Colon (tissue), 2 donors: ENCODE measurements at regions not wholly inside any gene's neighbourhood (a gene's known extent, or its start where the extent isn't known, plus 50 kb on each side); places are given as distances from the start of the nearest gene placed in this dataset.

Experiments used
- FAIRE-seq: peaks from 2 replicates; lab custom pipeline; 2012; peaks lifted over from hg19 to GRCh38; lab: Jason Lieb, UNC
- donor health status: control.
- donor health status: control.

DNA sequence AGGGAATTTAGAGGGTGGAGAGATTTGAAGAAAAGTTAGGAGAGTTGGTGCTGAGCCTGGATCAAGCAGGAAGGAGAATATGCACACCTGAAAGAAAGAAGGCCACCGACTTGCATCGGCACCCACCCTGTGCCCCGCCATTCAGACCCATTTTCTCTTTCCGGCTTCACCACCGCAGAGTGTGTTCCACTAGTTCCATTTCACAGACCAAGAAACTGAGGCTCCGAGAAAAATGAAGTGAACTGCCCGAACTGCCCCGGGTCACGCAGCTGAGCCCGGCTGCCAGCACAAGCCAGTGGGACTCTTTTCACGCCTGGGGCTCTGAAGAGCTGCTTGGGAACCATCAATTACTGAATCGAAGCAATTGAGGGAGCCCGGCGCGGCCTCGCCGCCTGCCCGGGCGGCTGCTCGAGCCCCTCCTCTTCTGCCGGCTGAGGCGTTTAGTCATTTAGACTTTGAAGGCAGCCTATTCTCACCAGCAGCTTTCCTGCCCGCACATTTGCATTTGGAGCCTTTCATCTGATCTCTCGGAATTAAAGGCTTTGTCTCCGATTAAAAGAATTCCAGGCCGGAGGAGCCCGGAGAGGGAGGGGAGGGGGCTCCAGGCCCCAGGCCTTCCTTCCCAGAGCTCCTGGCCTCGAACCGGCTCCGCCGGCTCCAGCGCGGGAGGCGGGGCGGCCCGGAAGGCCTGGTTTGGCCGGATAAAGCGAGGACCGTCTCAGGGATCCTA, 140.2 kb upstream of the PJA1 start:
- FAIRE-seq: no peak

DNA sequence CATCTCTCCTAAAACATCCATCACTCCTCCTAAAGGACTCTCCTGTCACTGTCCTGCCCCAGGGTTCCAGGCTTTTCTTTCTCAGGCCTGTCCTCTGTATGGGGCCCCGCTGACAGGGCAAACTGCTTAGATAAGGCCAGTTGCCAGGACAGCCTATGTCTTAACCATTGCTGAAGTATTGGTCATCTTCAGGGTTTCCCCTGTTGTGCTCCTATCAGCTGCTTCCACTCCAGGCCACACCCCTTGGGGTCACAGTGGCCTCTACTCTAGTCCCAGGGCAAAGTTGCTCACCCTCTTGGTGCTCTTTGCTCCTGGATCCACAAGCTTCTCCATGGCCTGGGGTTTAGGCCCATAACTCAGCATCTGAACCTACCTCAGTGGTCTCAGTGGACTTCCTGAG, 138.0 kb upstream of the PJA1 start:
- FAIRE-seq: no peak

DNA sequence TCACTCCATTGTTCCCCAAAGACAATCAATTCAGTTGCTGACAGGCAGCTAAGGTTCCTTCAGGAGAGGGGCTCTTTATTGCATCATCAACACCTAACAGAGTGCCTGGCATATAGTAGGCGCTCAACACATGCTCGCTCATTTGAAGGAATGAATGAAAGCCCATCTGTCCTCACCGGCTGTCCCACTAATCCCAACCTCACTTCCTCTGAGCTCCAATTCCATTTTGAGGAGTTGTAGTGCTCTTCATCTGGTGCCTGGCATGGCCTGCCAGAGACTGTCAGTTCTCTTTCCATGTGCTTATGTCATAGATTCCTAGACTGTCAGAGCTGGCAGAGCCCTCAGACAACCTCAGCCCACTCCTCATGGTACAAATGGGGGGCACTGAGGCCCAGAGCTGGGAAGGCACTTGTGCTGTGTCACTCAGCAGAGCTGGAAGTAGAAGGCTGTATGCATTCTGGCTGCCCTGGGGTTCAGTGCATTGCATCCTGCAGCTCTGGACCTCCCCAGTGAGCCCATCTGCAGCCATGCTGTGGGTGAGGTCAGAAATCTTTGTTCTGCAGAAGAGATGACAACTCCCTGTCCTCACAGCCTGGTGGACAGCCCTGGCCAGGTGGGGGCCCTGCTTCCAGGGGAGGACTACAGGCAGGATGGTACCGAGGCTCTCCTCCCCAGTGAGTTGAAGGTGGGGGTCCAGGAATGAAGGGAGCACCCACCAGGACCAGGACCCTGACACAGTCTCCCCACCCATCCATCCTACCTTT, 134.9 kb upstream of the PJA1 start:
- FAIRE-seq: no peak

DNA sequence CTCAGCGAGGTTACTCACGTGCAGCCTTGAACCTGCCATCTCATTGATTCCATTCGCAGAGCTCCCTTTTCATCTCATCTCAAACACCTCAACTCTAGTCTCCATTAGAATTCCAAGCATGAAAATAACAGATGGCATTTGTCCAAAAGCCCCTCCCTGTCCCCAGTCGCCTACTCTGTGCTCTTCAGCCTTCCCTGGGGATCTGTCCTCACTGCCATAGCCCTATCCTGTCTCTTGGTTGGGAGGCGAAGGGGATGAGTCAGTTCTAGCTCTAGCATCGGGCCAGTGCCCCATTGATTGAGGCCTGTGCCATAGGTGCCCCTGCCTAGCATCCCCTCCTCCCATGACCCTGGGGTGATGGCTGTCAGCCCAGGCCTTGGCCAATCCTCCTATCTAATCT, 134.0 kb upstream of the PJA1 start:
- FAIRE-seq: no peak

DNA sequence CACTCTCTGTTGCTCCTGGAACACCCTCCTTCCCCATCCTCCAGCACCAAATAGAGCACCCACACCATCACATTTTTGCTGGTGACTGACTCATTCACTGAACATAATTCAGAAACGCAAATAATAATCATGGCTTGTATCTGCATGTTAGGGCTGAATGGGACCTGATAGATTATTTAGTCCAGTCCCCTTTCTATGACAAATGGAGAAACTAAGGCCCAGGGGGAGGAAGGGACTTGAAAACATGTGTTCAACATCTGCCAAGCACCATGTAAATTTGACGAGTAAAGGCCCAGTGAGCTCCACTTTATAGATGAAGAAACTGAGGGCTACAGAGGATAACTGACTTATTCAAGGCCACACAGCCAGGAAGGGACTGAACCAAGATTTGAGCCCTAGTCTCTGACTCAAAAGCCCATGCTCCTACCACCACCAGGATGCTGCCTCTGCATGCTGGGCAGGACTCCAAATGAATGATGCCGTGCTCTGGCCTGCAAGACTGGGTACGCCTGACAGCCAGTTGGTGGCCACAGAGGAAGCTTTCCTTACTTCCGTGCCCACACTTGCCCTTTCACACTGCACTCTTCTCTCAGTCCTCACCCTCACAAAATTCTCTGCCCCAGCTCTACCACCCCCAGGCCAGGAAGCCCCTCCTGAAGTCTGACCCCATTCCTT, 133.3 kb upstream of the PJA1 start:
- FAIRE-seq: no peak

DNA sequence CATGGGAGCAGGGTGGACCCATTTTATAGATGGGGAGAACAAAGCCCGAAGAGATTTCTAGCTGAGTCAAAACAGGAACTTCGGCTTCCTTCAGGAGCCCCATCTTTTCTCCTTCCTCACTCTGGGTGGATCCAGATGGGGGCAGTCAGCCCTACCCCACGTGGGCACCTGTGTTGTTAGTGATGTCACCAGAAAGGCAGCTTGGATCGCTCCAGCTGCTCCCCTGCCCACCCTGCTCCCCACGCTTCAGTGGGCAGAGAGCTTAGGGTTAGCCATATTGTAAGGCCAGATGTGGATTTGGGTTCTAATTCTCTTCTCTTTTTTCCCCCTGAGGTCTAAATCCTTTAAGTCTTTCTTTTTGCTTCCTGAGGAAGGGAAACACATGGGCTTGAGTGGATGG, 132.3 kb upstream of the PJA1 start:
- no peak for FAIRE-seq

DNA sequence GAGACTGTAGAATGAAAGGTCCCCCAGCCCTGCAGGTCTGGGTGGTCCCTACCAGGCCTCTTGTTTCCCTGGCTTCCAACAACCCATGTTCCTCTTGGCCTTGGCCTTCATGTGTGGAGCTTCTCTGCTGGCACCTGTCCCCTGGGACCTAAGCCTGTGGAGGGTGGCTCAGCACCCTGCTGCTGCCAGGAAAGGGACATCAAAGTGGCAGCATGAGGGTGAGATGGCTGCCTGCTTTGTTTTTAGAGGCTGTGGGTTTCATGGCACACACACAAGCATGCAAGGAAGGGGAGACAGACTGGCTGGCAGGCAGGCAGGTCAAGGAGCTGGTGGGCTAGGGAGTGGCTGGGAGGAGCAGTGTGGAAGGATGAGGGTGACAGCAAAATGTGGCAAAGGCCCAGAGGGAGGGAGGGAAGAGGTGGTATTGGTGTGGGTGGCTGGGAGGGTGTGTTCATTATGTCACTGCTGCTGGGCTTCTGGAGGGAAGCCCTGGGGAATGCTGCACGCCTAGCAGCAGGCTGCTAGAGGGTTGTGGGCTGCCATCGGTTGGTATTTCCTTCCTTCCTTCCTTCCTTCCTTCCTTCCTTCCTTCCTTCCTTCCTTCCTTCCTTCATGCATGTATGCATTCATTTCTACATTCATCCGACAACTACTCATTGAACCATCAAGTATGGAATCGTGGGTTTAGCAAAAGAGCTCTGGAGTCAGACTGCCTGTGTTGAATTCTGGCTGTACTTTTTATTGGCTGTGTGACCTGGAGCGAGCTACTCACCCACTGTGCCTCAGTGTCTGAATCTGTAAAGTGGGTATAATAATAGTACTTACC, 128.7 kb upstream of the PJA1 start:
- no peak for FAIRE-seq

DNA sequence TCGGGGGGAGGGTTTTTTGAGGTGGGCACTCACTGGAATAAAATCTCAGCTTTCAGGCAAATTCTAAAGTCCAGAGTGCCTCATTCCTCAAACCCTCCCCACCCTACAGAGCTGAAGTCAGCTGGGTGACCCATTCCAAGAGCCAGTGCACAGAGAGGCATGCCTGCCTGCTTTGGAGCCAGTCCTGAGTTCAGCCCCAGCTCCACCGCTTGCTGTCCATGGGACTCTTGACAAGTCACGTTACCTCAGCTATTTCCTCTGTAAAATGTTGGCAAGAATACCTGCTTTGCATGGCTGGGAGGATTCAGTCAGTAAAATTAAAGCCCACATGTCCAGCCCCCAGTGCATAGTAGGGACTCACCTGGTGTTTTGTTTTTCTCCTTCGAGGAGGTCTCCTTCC, 125.9 kb upstream of the PJA1 start:
- FAIRE-seq: no peak

DNA sequence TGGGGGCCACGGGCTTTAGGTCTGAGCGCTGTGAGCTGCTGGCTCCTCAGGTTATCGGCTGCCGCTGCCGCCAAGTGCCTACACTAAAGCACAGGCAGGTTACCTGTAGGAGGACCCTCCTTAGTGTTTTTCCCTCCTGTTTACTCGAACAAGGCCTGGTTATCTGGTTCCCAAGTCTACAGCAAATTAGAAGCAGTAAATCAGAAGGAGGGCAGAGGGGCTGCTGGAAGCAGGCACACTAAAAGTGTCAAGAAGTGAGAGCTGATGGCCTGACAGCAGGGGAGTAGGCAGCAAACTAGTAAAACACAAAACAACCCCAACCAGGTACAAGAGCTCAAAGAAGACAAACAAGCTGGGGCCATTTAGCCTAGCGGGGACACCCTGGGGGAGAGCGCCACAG, 125.0 kb upstream of the PJA1 start:
- FAIRE-seq: no peak

DNA sequence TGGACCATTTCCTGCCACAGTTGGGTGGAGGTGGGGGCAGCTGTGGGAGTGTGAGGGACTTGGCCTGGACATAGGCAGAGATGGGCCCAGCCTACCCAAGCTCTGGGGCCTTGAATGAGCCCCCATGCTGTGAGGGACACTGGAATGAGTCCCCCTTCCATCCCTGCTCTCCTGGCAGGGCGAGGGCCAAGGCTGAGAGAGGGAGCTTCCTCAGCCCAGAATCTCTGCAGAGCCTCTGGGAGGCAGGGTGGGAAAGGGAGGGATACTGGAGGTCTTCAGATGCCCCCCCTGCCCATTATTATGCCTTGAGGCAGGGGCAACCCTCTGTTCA, 124.5 kb upstream of the PJA1 start:
- no peak for FAIRE-seq

DNA sequence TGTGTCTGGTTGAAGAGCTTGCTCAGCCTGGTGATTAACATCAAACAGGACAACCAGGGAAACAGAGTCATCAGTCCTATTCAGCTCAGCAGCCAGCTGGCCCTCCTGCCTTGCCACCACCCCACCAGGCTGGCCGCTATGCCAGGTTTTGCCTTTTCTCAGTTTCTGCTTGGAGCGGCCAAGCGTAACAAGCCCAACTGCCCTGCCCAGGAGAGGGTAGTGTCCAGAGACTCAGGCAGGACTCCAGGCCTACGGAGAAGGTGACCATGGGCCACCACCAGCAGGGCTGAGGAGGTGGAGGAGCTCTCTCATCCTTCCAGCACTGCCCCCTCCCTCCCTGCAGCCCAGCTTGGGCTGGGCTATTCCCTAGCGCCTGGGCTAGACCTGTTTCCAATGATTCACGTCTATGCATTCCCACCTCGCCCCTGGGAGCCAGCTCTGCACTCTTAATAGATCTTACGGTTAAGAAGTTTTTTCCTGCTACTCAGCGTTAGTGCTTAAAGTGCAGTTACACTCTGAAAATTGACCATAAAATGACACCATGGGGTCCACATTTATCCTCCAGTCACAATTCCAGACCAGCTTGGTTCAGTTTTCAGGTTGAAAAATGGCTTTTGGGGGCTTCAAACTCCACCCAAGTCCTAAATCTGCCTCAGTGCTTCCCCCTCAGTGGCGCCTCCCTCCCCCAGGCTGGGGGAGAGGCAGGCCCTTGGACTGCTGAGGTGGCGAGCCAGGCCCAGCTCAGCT, 124.0 kb upstream of the PJA1 start:
- no peak for FAIRE-seq

DNA sequence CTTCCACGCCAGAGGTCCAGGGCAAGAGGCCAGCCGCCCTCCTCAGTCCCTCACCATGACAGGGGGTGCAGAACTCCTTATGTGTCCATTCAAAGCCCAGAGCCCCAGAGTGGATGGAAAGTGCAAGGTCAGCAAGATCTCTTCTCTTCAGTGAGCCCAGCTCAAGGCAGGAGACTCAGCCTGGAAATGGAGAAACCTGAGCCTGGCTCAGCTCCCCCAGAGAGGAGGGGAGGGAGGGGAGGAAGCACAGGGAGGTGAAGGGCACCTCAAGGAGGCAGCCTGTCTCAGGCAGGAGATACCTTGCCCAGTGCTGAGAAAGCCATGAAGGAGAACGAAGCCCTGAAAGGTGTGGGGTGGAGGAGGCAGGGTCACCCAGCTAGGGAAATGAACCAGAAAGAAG, 121.8 kb upstream of the PJA1 start:
- FAIRE-seq: no peak

DNA sequence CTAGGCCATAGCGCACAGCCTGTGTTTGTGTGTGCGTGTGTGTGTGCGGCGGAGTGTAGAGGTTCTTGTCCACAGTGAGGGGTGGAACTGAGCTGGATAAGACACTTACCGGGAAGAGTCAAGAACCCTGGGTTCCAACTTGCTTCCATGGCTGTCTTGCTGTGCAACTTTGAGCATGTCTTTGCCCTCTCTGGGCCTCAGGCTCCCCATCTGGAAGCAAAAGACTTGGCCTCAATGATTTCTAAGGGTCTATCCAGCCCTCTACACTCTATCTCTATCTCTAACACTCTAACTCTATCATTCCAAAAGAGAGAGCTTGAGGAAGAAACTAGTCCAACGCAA, 121.3 kb upstream of the PJA1 start:
- FAIRE-seq: no peak

DNA sequence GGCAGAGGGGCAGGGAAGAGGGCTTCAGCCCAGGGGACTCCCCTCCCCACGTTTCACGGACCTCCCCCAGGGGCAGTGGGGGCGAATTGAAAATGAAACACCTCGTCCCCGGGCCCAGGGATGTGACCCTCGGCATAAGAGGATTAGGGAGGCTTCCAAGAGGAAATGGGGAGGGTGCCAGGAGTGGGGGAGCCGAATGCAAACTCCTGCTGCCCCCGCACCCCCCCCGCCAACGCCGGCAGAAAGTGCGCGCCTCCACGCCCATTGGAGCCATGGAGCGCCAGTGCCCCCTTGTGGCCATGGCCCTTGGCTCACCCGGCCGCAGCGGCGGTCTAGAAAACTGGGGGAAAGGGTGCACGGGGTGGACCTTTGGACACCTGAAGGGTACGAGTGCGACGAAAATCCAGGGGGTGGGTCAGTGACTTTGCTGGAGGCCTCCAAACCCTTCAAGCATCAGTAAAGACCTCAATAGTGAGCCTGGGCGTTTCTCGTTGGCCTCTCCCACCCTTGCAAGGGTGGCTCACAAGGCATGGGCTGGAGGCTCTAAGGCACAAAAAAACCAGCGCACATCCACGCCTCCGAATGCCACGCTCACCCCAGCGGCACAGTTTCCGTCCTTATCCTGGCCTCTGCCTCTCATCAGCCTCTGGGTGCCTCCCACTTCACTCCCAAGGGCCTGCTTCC, 120.8 kb upstream of the PJA1 start:
- no peak for FAIRE-seq

DNA sequence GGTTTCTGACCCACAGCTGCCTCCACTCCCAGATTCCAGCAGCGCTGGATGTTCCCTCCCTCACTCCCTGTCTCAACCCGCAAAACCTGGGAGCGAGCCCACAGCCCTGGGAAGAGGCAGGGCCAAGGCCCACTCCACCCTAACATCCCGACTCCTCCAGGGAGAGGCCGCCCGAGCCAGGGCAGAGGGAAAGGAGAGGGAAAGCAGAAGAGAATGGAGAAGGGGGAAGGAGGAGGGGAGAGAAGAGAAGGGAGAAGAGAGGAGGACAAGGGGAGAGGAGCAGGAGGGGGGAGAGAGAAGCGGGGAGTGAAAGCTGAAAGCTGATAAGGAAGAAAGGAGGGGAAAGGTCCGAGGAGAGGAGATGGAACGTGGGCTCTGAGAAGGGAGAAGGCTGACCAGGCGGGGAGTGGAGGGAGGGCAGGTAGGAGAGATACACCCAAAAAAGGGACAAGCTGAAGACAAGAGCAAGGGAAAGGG, 120.2 kb upstream of the PJA1 start:
- FAIRE-seq: no peak

DNA sequence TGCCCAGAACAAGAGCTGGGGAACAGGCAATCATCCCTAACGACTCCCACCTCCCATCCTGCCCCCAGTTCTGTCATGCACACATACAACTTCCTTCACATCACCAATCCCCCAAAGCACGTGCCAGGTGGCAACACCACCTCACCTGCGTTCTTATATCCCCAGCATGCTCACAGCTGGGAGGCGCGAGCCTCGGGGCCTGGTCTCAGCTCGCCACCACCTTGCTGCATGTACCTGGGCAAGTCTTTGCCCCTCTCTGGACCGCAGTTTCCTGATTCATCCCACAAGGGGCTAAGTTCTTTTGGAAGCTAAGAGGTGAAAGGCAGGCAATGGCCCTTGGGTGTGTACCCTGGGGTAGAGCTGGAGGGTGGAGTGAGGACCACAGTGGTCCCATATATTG, 119.2 kb upstream of the PJA1 start:
- FAIRE-seq: no peak

DNA sequence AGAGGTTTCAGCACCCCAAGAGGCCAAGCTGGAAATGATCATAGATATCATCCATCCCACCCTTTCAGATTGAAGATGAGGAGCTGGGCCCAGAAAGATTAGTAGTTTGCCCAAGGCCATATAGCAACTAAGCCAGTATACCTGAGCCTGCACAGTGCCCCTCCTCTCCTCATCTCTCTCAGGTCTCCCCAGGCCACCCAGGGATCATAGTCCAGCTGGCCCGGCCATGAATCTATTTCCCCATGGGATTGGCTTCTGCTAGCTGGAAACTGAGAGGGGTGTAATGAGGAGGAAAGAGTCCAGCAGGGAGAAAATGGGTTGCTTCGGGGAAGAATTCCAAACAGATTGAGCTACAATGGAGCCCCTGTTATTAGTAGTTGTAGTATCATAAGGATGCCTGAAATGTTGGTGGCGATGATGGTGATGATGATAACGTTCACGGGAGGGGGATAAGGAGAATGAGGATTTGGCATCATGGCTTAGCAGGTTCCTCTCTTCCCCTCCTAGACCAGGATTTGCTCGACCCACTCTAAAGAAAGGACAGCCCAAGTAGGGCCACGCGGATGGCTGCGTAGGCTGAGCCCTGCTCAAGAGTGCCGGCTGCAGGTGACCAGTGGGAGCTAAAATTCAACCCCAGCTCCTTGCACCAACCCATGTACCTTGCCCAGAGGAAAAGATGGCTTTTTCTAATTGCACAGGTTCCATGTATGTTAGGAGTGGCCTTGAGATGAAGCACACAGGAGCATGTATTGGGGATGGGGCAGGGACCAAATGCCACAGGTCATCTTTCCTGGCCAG, 117.8 kb upstream of the PJA1 start:
- FAIRE-seq: no peak

DNA sequence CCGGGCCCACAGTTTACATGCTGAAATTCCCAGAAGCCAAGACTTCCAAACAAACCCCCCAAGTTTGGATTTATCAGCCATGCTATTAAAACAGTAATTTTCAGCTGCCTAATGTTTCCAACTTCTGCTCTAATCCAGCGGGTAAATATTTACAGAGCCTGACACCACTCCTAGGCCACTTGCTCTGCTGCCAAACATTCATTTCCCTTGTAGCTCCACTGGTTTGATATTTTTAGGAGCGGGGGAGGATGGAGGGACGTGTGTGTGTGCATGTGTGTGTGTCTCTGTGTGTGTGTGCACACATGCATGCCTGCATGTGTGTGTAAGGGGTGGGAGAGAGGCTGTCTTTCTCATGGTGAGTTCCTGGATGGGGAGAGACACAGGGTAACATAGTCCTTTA, 115.7 kb upstream of the PJA1 start:
- FAIRE-seq: no peak

DNA sequence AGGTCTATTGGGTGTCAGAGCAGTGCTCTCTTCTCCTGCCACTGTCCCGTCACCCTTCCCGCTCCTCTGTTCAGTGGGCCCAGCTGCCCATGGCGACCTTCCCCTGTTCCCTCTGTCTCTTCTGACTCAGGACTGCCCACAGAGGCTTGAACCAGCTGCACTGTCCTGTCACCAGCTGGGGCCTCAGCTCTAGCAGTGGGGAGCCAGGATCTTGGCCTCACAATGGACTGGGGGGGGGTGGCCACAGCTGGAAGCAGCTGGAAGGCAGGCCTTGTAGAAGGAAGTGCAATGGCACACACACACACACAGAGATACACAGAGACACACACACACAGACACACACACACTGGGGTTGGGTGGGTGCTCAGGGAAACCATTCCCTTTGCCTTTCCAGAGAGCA, 114.0 kb upstream of the PJA1 start:
- FAIRE-seq: no peak

DNA sequence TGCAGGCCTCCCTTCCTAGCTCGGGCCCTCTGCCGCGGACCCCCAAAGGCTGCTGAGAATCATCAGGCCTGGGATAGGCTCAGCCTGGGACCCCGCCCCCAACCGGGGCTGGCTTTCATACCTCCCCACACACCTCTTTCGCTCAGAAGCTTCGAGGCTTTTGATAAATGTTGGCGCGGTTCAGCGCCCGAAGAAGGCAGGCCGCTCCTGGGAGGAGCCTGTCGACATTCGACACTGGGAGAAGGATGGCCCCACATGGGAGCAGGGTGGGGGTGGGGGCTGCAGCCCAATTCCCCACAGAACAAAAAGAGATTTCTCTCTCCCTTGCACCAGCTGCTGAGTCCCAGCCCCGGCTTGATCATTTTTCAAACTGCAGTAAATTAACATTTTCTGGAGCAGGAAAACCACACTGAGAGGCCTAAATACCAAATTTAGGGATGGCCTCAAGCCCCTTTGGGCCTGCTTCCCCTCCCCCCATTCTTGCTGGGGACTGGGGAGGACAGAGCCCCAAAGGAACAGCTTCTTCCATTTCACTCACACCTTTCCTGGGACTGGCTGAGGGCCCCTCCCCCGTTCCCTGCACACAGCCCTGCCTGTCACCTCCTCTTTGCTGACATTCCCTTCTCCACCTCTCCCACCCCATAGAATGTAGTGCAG, 112.9 kb upstream of the PJA1 start:
- no peak for FAIRE-seq
